Thoracic aorta (tissue), 2 donors: ENCODE measurements at regions not wholly inside any gene's neighbourhood (a gene's known extent, or its start where the extent isn't known, plus 50 kb on each side); places are given as distances from the start of the nearest gene placed in this dataset.

Experiments
- ATAC-seq: fragments of 150-250 bp; one replicate; pipeline ENCODE4 v1.8.0; 2017; ENCODE audit warnings: low read depth; ENCODE audit not compliant: insufficient number of reproducible peaks, low FRiP score
- DNase-seq: peaks from one replicate; pipeline ENCODE4 v3.0.0-alpha.2; 2020; ENCODE audit warnings: low spot score
- H3K27ac ChIP-seq, 2 donors: fragments of 200-600 bp; sonication (generic); 1 replicate in 1 of 2; 2 replicates in 1 of 2; pipeline ENCODE4 v1.5.1; 2016; ENCODE audit warnings: mild to moderate bottlenecking in 2 of 2, moderate library complexity in 2 of 2
- H3K27me3 ChIP-seq: fragments of 200-600 bp; sonication (generic); replicated peaks from 2 replicates; pipeline ENCODE4 v1.6.0; 2016; ENCODE audit warnings: mild to moderate bottlenecking; ENCODE audit not compliant: insufficient read depth
- H3K36me3 ChIP-seq: fragments of 200-600 bp; sonication (generic); one replicate; pipeline ENCODE4 v1.5.1; 2016
- H3K4me1 ChIP-seq, 2 donors: fragments of 200-600 bp; sonication (generic); 1 replicate in 1 of 2; 2 replicates in 1 of 2; pipeline versions ENCODE4 v1.5.1 to v1.6.0; 2016; ENCODE audit warnings: low read depth in 2 of 2, mild to moderate bottlenecking in 1 of 2; ENCODE audit not compliant: control insufficient read depth in 1 of 2
- H3K4me3 ChIP-seq: fragments of 200-600 bp; sonication (generic); 2 replicates; pipeline ENCODE4 v1.5.1; 2016; ENCODE audit warnings: mild to moderate bottlenecking
- H3K9me3 ChIP-seq: fragments of 200-600 bp; sonication (generic); 2 replicates; pipeline ENCODE4 v1.5.1; 2016
- TF ChIP-seq, protein P1 (sequence below): fragments of 200-600 bp; sonication (generic); IDR thresholded peaks from one replicate; pipeline ENCODE4 v1.5.1; 2019; ENCODE audit warnings: antibody characterized with exemption

DNA sequence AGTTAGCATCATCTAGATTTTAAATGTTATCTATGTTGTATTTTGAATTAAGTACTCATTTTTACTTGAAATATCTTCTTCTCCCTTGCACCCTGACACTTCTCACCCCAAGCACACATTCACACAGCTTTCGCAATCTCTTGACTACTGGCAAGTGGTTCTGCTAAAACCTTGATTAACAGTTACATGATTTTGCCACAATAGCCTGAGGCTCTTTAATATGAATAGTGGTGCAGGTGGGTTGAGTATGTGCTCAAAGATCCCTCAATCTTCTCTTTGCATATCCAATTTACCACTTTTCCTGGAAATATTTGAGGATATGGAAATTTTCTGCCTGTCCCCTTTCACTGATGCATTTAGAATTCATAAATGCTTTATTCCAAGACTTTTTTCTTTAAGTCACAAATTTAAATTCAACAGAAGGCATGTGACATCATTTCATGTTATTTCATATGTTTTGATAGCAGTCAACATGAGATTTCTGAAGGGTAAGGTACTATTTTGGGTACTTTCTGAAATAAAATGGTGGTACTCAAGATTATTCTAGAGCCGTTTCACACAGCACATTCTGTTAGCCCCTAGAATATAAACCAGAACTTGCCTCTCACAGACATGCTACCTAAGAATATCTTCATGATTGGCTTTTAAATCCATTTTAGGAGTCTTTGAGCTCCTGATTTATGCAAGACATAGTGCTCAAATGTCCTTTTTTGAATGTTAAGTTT lies 339.7 kb downstream of the RPRM start:
- no peak for ATAC-seq
- H3K9me3 ChIP-seq, result no peaks in the 10 kb centered on the region
- DNase-seq, result no peak
- no peak overlapping the region for H3K4me3 ChIP-seq
- no peaks in the 10 kb centered on the region for H3K4me1 ChIP-seq
- no peak overlapping the region for H3K27ac ChIP-seq
- H3K36me3 ChIP-seq, result no peaks in the 10 kb centered on the region
- H3K27me3 ChIP-seq, result no peaks in the 10 kb centered on the region
- TF ChIP-seq, protein P1, sequence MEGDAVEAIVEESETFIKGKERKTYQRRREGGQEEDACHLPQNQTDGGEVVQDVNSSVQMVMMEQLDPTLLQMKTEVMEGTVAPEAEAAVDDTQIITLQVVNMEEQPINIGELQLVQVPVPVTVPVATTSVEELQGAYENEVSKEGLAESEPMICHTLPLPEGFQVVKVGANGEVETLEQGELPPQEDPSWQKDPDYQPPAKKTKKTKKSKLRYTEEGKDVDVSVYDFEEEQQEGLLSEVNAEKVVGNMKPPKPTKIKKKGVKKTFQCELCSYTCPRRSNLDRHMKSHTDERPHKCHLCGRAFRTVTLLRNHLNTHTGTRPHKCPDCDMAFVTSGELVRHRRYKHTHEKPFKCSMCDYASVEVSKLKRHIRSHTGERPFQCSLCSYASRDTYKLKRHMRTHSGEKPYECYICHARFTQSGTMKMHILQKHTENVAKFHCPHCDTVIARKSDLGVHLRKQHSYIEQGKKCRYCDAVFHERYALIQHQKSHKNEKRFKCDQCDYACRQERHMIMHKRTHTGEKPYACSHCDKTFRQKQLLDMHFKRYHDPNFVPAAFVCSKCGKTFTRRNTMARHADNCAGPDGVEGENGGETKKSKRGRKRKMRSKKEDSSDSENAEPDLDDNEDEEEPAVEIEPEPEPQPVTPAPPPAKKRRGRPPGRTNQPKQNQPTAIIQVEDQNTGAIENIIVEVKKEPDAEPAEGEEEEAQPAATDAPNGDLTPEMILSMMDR, result no peak

DNA sequence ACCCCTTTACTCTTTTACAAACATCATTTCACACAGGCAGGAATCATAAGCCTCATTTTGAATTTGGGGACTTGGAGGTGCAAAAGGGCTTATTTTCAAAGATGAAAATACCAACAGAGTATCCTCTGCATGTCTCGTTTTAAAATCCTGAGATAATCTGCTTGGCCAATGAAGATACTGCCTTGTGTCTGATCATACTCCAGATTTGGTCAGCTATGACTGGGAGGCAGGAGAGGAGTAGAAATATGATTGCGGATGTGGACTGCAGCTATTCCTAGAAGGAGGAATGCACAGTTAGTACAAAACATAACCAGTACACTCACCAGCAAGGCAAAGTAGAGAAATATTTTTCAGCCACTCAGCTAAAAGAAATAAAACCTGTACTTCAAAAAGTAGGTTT lies 342.3 kb downstream of the RPRM start:
- Histone ChIP-seq H3K36me3 (no peaks in the 10 kb centered on the region), H3K4me1 (no peaks in the 10 kb centered on the region)
- no peak for ATAC-seq

DNA sequence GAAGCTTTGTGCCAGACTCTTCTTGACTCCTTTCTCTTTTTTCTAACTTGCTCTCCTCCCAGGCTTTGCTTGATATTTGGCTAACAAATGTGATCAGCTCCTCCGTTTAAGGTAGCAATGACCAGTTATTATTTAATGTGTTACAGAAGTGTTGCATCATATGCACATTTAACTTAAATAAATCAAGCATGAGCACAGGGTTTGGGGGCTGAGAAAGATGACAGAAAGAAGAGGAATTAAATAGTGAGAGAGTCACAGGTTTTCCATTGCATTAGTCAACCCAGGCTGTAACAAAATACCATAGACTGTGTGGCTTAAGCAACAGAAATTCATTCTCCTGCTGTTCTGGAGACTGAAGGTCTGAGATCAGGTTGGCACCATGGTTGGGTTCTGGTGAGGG lies 343.8 kb downstream of the RPRM start:
- Histone ChIP-seq H3K4me1 (no peaks in the 10 kb centered on the region), H3K27ac (no peak overlapping the region), H3K9me3 (no peaks in the 10 kb centered on the region), H3K4me3 (no peak overlapping the region), H3K27me3 (no peaks in the 10 kb centered on the region), H3K36me3 (no peaks in the 10 kb centered on the region)
- DNase-seq (no peak), ATAC-seq (no peak)
- TF ChIP-seq, protein P1, result no peak

More for the DNA sequence above, 342.3 kb downstream of the RPRM start:
- Histone ChIP-seq H3K9me3 (no peaks in the 10 kb centered on the region), H3K4me3 (no peak overlapping the region), H3K27ac (no peak overlapping the region), H3K27me3 (no peaks in the 10 kb centered on the region)
- DNase-seq, result no peak
- TF ChIP-seq, protein P1, result no peak

DNA sequence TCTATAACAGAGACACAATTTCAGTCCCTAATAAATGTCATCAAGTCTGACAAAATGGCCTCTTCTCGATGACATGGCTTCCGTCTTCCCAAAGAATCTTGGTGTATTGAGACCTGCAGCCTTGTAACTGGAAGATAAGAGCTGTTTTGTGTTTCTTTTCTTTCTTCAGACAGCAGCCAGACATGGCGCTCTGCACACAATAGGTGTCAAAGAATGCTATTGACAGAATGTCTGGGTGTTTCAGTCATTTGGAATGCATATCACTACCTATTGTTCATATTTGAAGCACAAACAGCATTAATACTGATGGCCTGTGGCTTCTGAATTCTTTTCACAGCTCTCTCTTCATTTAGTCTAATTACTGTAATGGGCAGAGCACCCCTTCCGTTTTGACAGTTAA lies 344.8 kb downstream of the RPRM start:
- DNase-seq (no peak), ATAC-seq (no peak)
- H3K4me3 ChIP-seq, result no peak overlapping the region
- H3K4me1 ChIP-seq, result no peaks in the 10 kb centered on the region
- H3K9me3 ChIP-seq, result no peaks in the 10 kb centered on the region
- TF ChIP-seq, protein P1, result no peak
- H3K36me3 ChIP-seq, result no peaks in the 10 kb centered on the region
- no peaks in the 10 kb centered on the region for H3K27me3 ChIP-seq
- no peak overlapping the region for H3K27ac ChIP-seq

DNA sequence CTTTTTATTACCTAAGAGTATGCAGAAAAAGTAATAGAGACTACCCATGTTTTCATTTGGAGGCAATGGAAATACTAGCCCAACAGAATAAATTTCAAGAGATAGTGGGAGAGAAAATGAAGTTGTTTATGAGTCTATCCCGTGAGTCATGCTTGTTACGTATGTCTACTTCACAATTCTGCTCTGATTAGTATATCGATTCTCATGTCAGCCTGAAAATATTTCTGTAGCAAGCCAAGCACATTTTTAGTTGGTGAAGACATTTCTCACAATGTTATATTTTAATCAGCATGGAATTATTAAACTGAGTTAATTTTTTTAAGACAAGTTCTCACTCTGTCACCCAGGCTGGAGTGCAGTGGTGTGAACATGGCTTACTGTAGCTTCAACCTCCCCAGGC lies 346.1 kb downstream of the RPRM start:
- Histone ChIP-seq H3K4me3 (no peak overlapping the region), H3K36me3 (no peaks in the 10 kb centered on the region), H3K9me3 (no peaks in the 10 kb centered on the region), H3K4me1 (no peaks in the 10 kb centered on the region), H3K27ac (no peak overlapping the region), H3K27me3 (no peaks in the 10 kb centered on the region)
- TF ChIP-seq, protein P1, result no peak
- DNase-seq, result no peak
- ATAC-seq, result no peak
